Keratinocyte (primary cell): ENCODE measurements at regions not wholly inside any gene's neighbourhood (a gene's known extent, or its start where the extent isn't known, plus 50 kb on each side); places are given as distances from the start of the nearest gene placed in this dataset.

ENCODE experiments used
- DNase-seq: peaks from one replicate; pipeline ENCODE4 v3.0.0-alpha.2; 2011; ENCODE audit warnings: low read depth, missing footprints, low spot score
- FAIRE-seq: peaks from 2 replicates; lab custom pipeline; 2011; peaks lifted over from hg19 to GRCh38; lab: Jason Lieb, UNC
- H2AFZ ChIP-seq: 2 replicates; pipeline ENCODE4 v1.6.0; 2012; ENCODE audit warnings: low read length, control low read depth, inconsistent platforms; ENCODE audit not compliant: control insufficient read depth
- H3K27ac ChIP-seq: 2 replicates; pipeline ENCODE4 v1.5.1; 2011; ENCODE audit warnings: low read length; ENCODE audit not compliant: control insufficient read depth, insufficient read depth
- H3K27me3 ChIP-seq: 3 replicates; pipeline ENCODE4 v1.6.0; 2011; ENCODE audit warnings: low read length; ENCODE audit not compliant: control insufficient read depth, insufficient read depth; ENCODE audit errors: extremely low read depth
- H3K36me3 ChIP-seq, 2 experiments: 2 replicates in 1 of 2; 3 replicates in 1 of 2; pipeline ENCODE4 v1.5.1; 2011; ENCODE audit warnings: low read length in 2 of 2, mild to moderate bottlenecking in 1 of 2; ENCODE audit not compliant: control insufficient read depth in 2 of 2, insufficient read depth in 2 of 2; ENCODE audit errors: extremely low read depth in 1 of 2
- H3K4me1 ChIP-seq: 3 replicates; pipeline ENCODE4 v1.5.1; 2011; ENCODE audit warnings: low read length; ENCODE audit not compliant: control insufficient read depth, insufficient read depth; ENCODE audit errors: extremely low read depth
- H3K4me2 ChIP-seq: 3 replicates; pipeline ENCODE4 v1.6.0; 2011; ENCODE audit warnings: low read depth, low read length; ENCODE audit not compliant: control insufficient read depth, insufficient read depth; ENCODE audit errors: extremely low read depth
- H3K4me3 ChIP-seq, 3 experiments: fragments of 200-600 bp in 1 of 3; sonication (generic) in 1 of 3; 2 replicates in 2 of 3; 3 replicates in 1 of 3; pipeline ENCODE4 v1.5.1; 2011 to 2016; ENCODE audit warnings: low read length in 3 of 3, mild to moderate bottlenecking in 3 of 3, control low read depth in 2 of 3, inconsistent platforms in 1 of 3, low read depth in 1 of 3, mixed read lengths in 1 of 3, mixed run types in 1 of 3, moderate library complexity in 1 of 3; ENCODE audit not compliant: control insufficient read depth in 2 of 3, insufficient read depth in 2 of 3; ENCODE audit errors: extremely low read depth in 1 of 3
- H3K79me2 ChIP-seq: 2 replicates; pipeline ENCODE4 v1.6.0; 2012; ENCODE audit warnings: low read length; ENCODE audit not compliant: control insufficient read depth, insufficient read depth
- H3K9ac ChIP-seq: 3 replicates; pipeline ENCODE4 v1.6.0; 2011; ENCODE audit warnings: low read length; ENCODE audit not compliant: control insufficient read depth, insufficient read depth; ENCODE audit errors: extremely low read depth
- H3K9me1 ChIP-seq: 3 replicates; pipeline ENCODE4 v1.6.0; 2011; ENCODE audit warnings: low read length; ENCODE audit not compliant: control insufficient read depth, insufficient read depth; ENCODE audit errors: extremely low read depth
- H3K9me3 ChIP-seq: 2 replicates; pipeline ENCODE4 v1.5.1; 2012; ENCODE audit warnings: low read depth, low read length; ENCODE audit not compliant: control insufficient read depth
- H4K20me1 ChIP-seq: 3 replicates; pipeline ENCODE4 v1.6.0; 2011; ENCODE audit warnings: low read length; ENCODE audit not compliant: control insufficient read depth, insufficient read depth; ENCODE audit errors: extremely low read depth
- CTCF ChIP-seq, 3 experiments: IDR thresholded peaks in 1 of 3; conservative IDR thresholded peaks in 1 of 3; optimal IDR thresholded peaks in 1 of 3; 2 replicates in 2 of 3; 3 replicates in 1 of 3; pipeline versions ENCODE3 to v1.5.1; 2011; ENCODE audit warnings: low read length in 3 of 3, mild to moderate bottlenecking in 3 of 3, moderate library complexity in 2 of 3, control low read depth in 1 of 3, inconsistent platforms in 1 of 3; ENCODE audit not compliant: insufficient read depth in 2 of 3; ENCODE audit errors: extremely low read depth in 1 of 3
- EZH2 ChIP-seq: IDR thresholded peaks from one replicate; pipeline ENCODE4 v1.6.1; 2012; ENCODE audit warnings: inconsistent platforms, mild to moderate bottlenecking, low read length, moderate library complexity
- dilution Hi-C: fragments of 300-500 bp; cut with MboI; formaldehyde crosslinking; loops from one replicate; pipeline ENCODE4 v1.7.0; 2020; ENCODE audit warnings: low sequenced_read_pairs; ENCODE audit not compliant: extremely low pct_ligation_motif_present

- TF ChIP-seq CTCF (optimal IDR thresholded peaks at IDR 0.05 in 1 of 3, IDR thresholded peaks at IDR 0.05 in 1 of 3, conservative IDR thresholded peaks at IDR 0.05 in 1 of 3; ENCODE audit: extremely low read depth in 1 of 3, insufficient read depth in 2 of 3, low read length in 3 of 3) (no peak), EZH2 (no peak)
- no peaks in the 10 kb centered on the region for H3K27me3 ChIP-seq
- no peak overlapping the region for H3K4me3 ChIP-seq
- no peaks in the 10 kb centered on the region for H3K36me3 ChIP-seq
- H2AFZ ChIP-seq: no peak overlapping the region
- H3K79me2 ChIP-seq: no peaks in the 10 kb centered on the region
- dilution Hi-C loops: no loop called here
- peaks cover 8% of the 10 kb centered on the region for H3K9me3 ChIP-seq
- H3K4me1 ChIP-seq: no peaks in the 10 kb centered on the region
- no peak overlapping the region for H3K9ac ChIP-seq
- H3K4me2 ChIP-seq: no peak overlapping the region
- H3K9me1 ChIP-seq: no peaks in the 10 kb centered on the region
- no peaks in the 10 kb centered on the region for H4K20me1 ChIP-seq
- FAIRE-seq: no peak
- DNase-seq: no peak
- H3K27ac ChIP-seq: no peak overlapping the region
Observed at GRCh38 chrX:1099146-1099770, 113.2 kb downstream of the CRLF2 start.

GRCh38 chrX:1097328-1097727, 115.1 kb downstream of the CRLF2 start:
- TF ChIP-seq CTCF (optimal IDR thresholded peaks at IDR 0.05 in 1 of 3, IDR thresholded peaks at IDR 0.05 in 1 of 3, conservative IDR thresholded peaks at IDR 0.05 in 1 of 3; ENCODE audit: extremely low read depth in 1 of 3, insufficient read depth in 2 of 3, low read length in 3 of 3) (no peak), EZH2 (no peak)
- no peak for DNase-seq

More at GRCh38 chrX:1097328-1097727, 115.1 kb downstream of the CRLF2 start:
- no peak overlapping the region for H3K4me3 ChIP-seq
- H3K9me3 ChIP-seq: peaks cover 5% of the 10 kb centered on the region
- no peaks in the 10 kb centered on the region for H3K9me1 ChIP-seq
- H3K4me2 ChIP-seq: no peak overlapping the region
- H3K79me2 ChIP-seq: no peaks in the 10 kb centered on the region
- H3K27ac ChIP-seq: no peak overlapping the region
- H2AFZ ChIP-seq: no peak overlapping the region
- FAIRE-seq: no peak
- H3K9ac ChIP-seq: no peak overlapping the region
- no peaks in the 10 kb centered on the region for H3K27me3 ChIP-seq
- H4K20me1 ChIP-seq: no peaks in the 10 kb centered on the region
- no peaks in the 10 kb centered on the region for H3K36me3 ChIP-seq
- dilution Hi-C loops: no loop called here
- no peaks in the 10 kb centered on the region for H3K4me1 ChIP-seq
